ENCODE measurements at regions not wholly inside any gene's neighbourhood (a gene's known extent, or its start where the extent isn't known, plus 50 kb on each side); places are given as distances from the start of the nearest gene placed in this dataset.

DNA sequence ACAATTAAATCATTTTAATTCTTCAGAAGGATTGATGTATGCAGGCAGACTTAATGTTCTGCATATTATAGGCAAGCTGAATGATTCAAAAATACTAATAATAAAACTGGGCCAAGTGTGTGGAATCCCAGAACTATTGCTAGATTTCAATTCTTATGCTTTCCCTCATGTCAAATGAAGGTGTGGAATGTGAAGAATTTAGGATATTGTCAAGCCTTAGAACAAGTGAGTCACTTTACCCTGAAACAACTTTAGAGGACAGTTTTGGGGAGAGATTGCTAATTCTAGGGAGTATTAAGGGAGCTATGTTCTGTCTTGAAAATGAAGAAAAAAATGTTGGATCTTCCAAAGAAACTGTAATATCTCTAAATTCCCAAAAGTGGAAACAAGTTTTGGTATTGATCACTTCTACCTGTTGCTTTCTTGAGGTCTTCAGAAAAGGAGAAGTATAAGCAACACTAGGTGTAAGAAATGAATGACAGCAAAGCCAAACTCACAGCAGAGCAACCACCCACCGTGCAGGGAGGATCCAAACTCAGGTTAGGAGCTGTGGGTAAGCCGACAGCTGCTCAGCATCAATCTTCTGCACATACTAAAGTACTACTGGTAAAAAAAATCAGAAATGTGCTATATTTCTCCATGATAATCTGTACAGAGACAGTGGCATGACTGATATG, 818.1 kb downstream of the SLC4A3 start:
- ATAC-seq (ENCODE audit: low FRiP score) (no peak), DNase-seq (ENCODE audit: low spot score) (no peak)
- TF ChIP-seq, protein P1, sequence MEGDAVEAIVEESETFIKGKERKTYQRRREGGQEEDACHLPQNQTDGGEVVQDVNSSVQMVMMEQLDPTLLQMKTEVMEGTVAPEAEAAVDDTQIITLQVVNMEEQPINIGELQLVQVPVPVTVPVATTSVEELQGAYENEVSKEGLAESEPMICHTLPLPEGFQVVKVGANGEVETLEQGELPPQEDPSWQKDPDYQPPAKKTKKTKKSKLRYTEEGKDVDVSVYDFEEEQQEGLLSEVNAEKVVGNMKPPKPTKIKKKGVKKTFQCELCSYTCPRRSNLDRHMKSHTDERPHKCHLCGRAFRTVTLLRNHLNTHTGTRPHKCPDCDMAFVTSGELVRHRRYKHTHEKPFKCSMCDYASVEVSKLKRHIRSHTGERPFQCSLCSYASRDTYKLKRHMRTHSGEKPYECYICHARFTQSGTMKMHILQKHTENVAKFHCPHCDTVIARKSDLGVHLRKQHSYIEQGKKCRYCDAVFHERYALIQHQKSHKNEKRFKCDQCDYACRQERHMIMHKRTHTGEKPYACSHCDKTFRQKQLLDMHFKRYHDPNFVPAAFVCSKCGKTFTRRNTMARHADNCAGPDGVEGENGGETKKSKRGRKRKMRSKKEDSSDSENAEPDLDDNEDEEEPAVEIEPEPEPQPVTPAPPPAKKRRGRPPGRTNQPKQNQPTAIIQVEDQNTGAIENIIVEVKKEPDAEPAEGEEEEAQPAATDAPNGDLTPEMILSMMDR (IDR thresholded peaks at IDR 0.05), result no peak

DNA sequence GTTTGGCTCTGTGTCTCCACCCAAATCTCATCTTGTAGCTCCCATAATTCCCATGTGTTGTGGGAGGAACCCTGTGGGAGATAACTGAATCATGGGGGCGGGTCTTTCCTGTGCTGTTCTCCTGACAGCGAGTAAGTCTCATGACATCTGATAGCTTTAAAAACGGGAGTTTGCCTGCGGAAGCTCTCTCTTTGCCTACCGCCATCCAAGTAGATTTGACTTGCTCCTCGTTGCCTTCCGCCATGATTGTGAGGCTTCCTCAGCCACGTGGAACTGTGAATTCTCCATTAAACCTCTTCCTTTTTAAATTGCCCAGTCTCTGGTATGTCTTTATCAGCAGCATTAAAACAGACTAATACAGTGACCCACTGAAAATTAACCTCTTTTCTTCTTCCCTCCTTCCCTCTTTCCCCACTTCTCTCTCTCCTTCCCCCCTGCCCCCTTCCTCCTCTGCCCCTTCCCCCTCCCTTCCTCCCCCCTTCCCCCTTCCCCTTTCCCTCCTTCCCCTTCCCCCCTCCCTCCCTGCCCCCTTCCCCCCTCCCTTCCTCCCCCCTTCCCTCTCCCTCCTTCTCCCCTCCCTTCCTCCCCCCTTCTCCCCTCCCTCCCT, 818.8 kb downstream of the SLC4A3 start:
- no peak for DNase-seq (ENCODE audit: low spot score)
- TF ChIP-seq, protein P1 (IDR thresholded peaks at IDR 0.05), result no peak
- no peak for ATAC-seq (ENCODE audit: low FRiP score)

DNA sequence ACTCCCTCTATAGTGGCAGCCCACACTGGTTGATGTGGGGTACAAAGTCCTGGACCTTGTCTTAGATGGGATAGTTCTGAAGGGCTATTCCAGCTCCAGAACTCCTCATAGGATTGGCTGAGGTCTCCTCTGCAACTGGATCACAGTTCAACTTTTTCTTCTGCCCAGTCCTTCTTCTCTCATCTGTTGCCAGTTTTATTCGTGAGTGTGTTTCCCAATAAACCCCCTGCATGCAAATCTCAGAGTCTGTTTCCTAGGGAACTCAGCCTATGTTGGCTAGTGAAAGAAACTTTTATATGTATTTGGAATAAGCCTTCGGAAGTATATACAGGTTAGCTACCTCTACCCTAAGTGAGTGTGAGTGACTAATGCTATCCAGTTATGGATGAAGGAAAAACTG, 823.4 kb downstream of the SLC4A3 start:
- TF ChIP-seq, protein P1 (IDR thresholded peaks at IDR 0.05), result no peak
- ATAC-seq (ENCODE audit: low FRiP score) (no peak), DNase-seq (ENCODE audit: low spot score) (no peak)

DNA sequence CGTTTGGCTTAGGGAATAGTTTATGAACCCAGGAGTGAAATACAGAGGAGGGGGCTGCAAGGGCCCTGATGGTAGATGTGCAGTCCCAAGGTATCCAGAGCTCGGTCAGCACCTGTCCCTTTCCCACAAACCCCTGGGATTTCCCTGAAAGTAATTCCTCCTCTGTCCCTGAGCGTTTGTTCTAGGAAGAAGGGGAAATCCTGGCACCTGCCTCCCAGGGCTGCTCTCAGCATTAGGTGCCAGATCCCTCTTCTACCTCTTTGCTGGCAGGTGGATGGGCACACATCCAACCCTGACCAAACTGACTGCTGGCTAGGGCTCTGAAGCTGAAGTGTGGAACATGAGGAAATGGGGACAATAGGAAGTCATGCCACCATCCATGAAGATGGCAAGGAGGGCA, 824.0 kb downstream of the SLC4A3 start:
- no peak for DNase-seq (ENCODE audit: low spot score)
- no peak for ATAC-seq (ENCODE audit: low FRiP score)
- TF ChIP-seq, protein P1 (IDR thresholded peaks at IDR 0.05), result no peak

DNA sequence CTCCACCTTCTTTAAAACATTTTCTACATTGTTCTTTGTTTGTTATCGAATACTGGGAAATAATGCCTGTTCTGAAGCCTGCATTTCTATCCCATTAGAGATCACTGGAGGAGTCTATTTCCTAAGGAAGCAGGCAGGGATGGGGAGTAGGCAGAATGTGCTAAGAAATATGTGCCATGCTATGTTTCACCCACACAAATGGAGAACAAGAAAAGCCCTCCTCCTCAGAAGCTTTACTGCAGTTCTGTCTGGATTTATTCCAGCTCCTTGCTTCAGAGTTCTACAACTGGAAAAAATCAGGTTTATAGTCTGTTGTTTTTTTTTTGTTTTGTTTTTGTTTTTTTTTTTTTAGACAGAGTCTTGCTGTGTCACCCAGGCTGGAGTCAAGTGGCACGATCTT, 825.1 kb downstream of the SLC4A3 start:
- ATAC-seq (ENCODE audit: low FRiP score) (no peak), DNase-seq (ENCODE audit: low spot score) (no peak)
- TF ChIP-seq, protein P1 (IDR thresholded peaks at IDR 0.05), result no peak

DNA sequence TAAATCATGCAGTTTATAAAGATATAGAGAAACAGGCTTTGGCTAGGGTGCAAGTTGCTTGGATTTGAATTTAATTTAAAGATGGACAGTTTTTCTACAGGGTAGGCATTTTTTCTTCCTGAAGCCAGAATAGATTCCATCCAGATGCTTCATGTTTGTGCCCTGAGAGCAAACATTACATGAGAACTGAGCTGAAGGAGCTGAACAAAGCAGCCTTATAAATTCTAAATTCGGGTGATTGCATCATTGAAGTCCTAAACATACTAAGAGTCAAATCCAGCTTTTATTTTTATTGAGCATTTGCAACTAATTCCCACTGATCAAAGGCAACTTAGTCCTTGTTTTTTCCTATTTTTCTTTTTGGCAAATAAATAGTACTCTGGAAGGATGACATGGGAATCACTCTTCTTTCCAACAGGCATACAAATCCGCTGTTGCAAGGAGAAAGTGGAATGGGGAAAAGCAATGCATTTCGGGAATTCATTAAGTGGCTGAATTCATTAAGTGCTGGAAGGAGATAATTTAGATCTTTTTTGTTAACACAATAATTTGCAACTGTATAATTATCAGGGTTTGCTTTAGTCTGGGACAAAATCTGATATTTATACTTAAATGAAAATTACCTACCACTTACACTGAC, 828.0 kb downstream of the SLC4A3 start:
- TF ChIP-seq, protein P1 (IDR thresholded peaks at IDR 0.05), result no peak
- no peak for ATAC-seq (ENCODE audit: low FRiP score)
- no peak for DNase-seq (ENCODE audit: low spot score)

DNA sequence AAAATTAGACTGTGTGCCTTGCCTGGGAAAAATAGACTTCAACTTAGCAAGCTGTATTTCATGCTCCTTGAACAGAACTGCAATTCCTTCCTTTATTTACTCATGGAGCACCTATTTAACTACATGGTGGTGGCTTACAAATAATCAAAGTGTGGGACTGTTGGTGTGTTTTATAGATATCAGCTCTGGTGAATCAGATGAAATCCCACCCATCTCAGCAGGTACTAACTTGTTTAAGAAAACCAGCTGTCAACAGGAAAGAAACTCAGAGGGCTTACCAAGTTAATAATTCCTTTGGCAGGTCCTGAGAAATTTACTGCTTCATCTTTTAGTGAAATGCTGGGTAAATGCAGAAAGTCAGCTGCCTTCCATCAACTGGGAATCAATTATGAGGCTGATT, 830.6 kb downstream of the SLC4A3 start:
- TF ChIP-seq, protein P1 (IDR thresholded peaks at IDR 0.05), result no peak
- ATAC-seq (ENCODE audit: low FRiP score), result no peak

More for the DNA sequence above, 830.6 kb downstream of the SLC4A3 start:
- DNase-seq (ENCODE audit: low spot score), result no peak

All from omental fat pad (tissue), 3 donors.